IMR-90 (cell line): ENCODE measurements at regions not wholly inside any gene's neighbourhood (a gene's known extent, or its start where the extent isn't known, plus 50 kb on each side); places are given as distances from the start of the nearest gene placed in this dataset.

Experiments used
- ATAC-seq: fragments of 200-7000 bp; cut with Tn5 transposase; 2 replicates; pipeline ENCODE4 v1.9.1; 2020; ENCODE audit warnings: low read depth, mild to moderate bottlenecking, moderate library complexity
- BruUV-seq: library from RNA; stranded (reverse); fragments of 400-500 nt; replicated peaks from 2 replicates; lab custom pipeline; 2021; lab: Mats Ljungman, UMichigan
- CTCF ChIA-PET: fragments of 300-600 bp; formaldehyde crosslinking; extraction: SDS; loops from one replicate; lab custom pipeline; 2021; ENCODE audit warnings: antibody characterized with exemption; lab: Yijun Ruan, JAX
- POLR2A ChIA-PET: fragments of 300-600 bp; sonication (Branson Sonifier 250); formaldehyde crosslinking; loops from one replicate; lab custom pipeline; 2022; ENCODE audit warnings: antibody characterized with exemption; ENCODE audit not compliant: unreplicated experiment; lab: Charles Lee
- DNase-seq: peaks from one replicate; pipeline ENCODE4 v3.0.0; 2013
- H2AFZ ChIP-seq: replicated peaks from 2 replicates; pipeline ENCODE3; 2013; ENCODE audit warnings: low read length, mild to moderate bottlenecking; ENCODE audit not compliant: poor library complexity
- H2AK5ac ChIP-seq: 2 replicates; pipeline ENCODE4 v1.6.1; 2013; ENCODE audit warnings: low read depth, low read length, inconsistent platforms
- H2AK9ac ChIP-seq: replicated peaks from 2 replicates; pipeline ENCODE3; 2013; ENCODE audit warnings: mild to moderate bottlenecking, low read depth, low read length, moderate library complexity; ENCODE audit not compliant: poor library complexity
- H2BK120ac ChIP-seq: 2 replicates; pipeline ENCODE4 v1.6.1; 2013; ENCODE audit warnings: low read depth, low read length, inconsistent platforms
- H2BK15ac ChIP-seq: 3 replicates; pipeline ENCODE4 v1.6.1; 2013; ENCODE audit warnings: low read depth, low read length, inconsistent platforms
- H2BK20ac ChIP-seq: 2 replicates; pipeline ENCODE4 v1.6.1; 2013; ENCODE audit warnings: low read depth, mild to moderate bottlenecking, inconsistent platforms, low read length, moderate library complexity
- H2BK5ac ChIP-seq: 2 replicates; pipeline ENCODE4 v1.6.1; 2013; ENCODE audit warnings: mild to moderate bottlenecking, low read depth, low read length, inconsistent platforms; ENCODE audit not compliant: poor library complexity, severe bottlenecking
- H3K14ac ChIP-seq: replicated peaks from 2 replicates; pipeline ENCODE4 v1.6.1; 2013; ENCODE audit warnings: low read depth, low read length, inconsistent platforms
- H3K18ac ChIP-seq: 2 replicates; pipeline ENCODE4 v1.6.1; 2013; ENCODE audit warnings: low read depth, low read length, control low read depth
- H3K23ac ChIP-seq: 2 replicates; pipeline ENCODE4 v1.6.1; 2013; ENCODE audit warnings: low read depth, low read length, inconsistent platforms
- H3K27ac ChIP-seq: 2 replicates; pipeline ENCODE4 v1.5.1; 2013; ENCODE audit warnings: mild to moderate bottlenecking, control low read depth, low read length; ENCODE audit not compliant: insufficient read depth
- H3K27me3 ChIP-seq: 2 replicates; pipeline ENCODE4 v1.6.1; 2013; ENCODE audit warnings: low read length; ENCODE audit not compliant: control insufficient read depth, insufficient read depth
- H3K36me3 ChIP-seq: 2 replicates; pipeline ENCODE4 v1.6.1; 2013; ENCODE audit warnings: low read length, mixed read lengths; ENCODE audit not compliant: control insufficient read depth, insufficient read depth
- H3K4ac ChIP-seq: 2 replicates; pipeline ENCODE4 v1.6.1; 2013; ENCODE audit warnings: low read depth, low read length, inconsistent platforms
- H3K4me1 ChIP-seq: 2 replicates; pipeline ENCODE4 v1.6.1; 2013; ENCODE audit warnings: low read length, mixed read lengths; ENCODE audit not compliant: control insufficient read depth, insufficient read depth
- H3K4me2 ChIP-seq: 2 replicates; pipeline ENCODE4 v1.6.1; 2013; ENCODE audit warnings: low read depth, mild to moderate bottlenecking, control low read depth, low read length, moderate library complexity
- H3K4me3 ChIP-seq: 2 replicates; pipeline ENCODE4 v1.5.1; 2013; ENCODE audit warnings: low read depth, mild to moderate bottlenecking, control low read depth, low read length, moderate library complexity; ENCODE audit not compliant: insufficient read depth
- H3K56ac ChIP-seq: 2 replicates; pipeline ENCODE4 v1.6.1; 2013; ENCODE audit warnings: low read length, inconsistent platforms; ENCODE audit not compliant: insufficient read depth; ENCODE audit errors: extremely low read depth
- H3K79me1 ChIP-seq, 2 experiments: 2 replicates each; pipeline ENCODE4 v1.6.1; 2013; ENCODE audit warnings: low read length in 2 of 2, inconsistent platforms in 1 of 2, low read depth in 1 of 2
- H3K9ac ChIP-seq: 2 replicates; pipeline ENCODE4 v1.6.1; 2013; ENCODE audit warnings: low read depth, low read length, control low read depth
- H3K9me1 ChIP-seq: 2 replicates; pipeline ENCODE4 v1.6.1; 2013; ENCODE audit warnings: low read length, inconsistent platforms; ENCODE audit not compliant: insufficient read depth
- H3K9me3 ChIP-seq: 2 replicates; pipeline ENCODE4 v1.6.1; 2013; ENCODE audit warnings: low read length; ENCODE audit not compliant: control insufficient read depth, insufficient read depth
- H4K20me1 ChIP-seq: 2 replicates; pipeline ENCODE4 v1.6.1; 2013; ENCODE audit warnings: low read length, inconsistent platforms; ENCODE audit not compliant: insufficient read depth
- H4K5ac ChIP-seq: 2 replicates; pipeline ENCODE4 v1.6.1; 2013; ENCODE audit warnings: mild to moderate bottlenecking, low read depth, low read length, control low read depth
- H4K8ac ChIP-seq, 2 experiments: 2 replicates each; pipeline ENCODE4 v1.6.1; 2013; ENCODE audit warnings: low read depth in 2 of 2, low read length in 2 of 2, control low read depth in 1 of 2, inconsistent platforms in 1 of 2
- H4K91ac ChIP-seq: 2 replicates; pipeline ENCODE4 v1.6.1; 2013; ENCODE audit warnings: low read depth, low read length, inconsistent platforms; ENCODE audit not compliant: insufficient read depth
- BHLHE40 ChIP-seq: fragments of 150-350 bp; IDR thresholded peaks from 2 replicates; pipeline ENCODE4 v1.6.1; 2016; ENCODE audit warnings: mild to moderate bottlenecking, low read depth, low read length
- CEBPB ChIP-seq: IDR thresholded peaks from 2 replicates; pipeline ENCODE4 v1.6.1; 2012; ENCODE audit warnings: low read depth, low read length, improper control_type of control experiment
- CHD1 ChIP-seq: IDR thresholded peaks from 2 replicates; pipeline ENCODE4 v1.6.1; 2012; ENCODE audit warnings: low read depth, low read length, improper control_type of control experiment
- CTCF ChIP-seq: conservative IDR thresholded peaks from 2 replicates; pipeline ENCODE4 v1.5.1; 2012; ENCODE audit warnings: mild to moderate bottlenecking, low read depth, low read length, improper control_type of control experiment
- ELK1 ChIP-seq: fragments of 150-350 bp; IDR thresholded peaks from 2 replicates; pipeline ENCODE4 v1.6.1; 2016; ENCODE audit warnings: low read depth, mild to moderate bottlenecking, low read length, moderate library complexity, borderline replicate concordance
- FOS ChIP-seq: fragments of 150-350 bp; IDR thresholded peaks from 2 replicates; pipeline ENCODE4 v1.6.1; 2016; ENCODE audit warnings: low read depth, low read length
- MXI1 ChIP-seq: IDR thresholded peaks from 2 replicates; pipeline ENCODE4 v1.6.1; 2012; ENCODE audit warnings: low read depth, mild to moderate bottlenecking, low read length, moderate library complexity, borderline replicate concordance
- NFE2L2 ChIP-seq: fragments of 150-350 bp; IDR thresholded peaks from 2 replicates; pipeline ENCODE4 v1.6.1; 2016; ENCODE audit warnings: low read depth, mild to moderate bottlenecking, low read length
- POLR2A ChIP-seq: IDR thresholded peaks from 2 replicates; pipeline ENCODE4 v1.6.1; 2012; ENCODE audit warnings: mild to moderate bottlenecking, low read depth, low read length
- RAD21 ChIP-seq: IDR thresholded peaks from 2 replicates; pipeline ENCODE4 v1.6.1; 2012; ENCODE audit warnings: low read length, improper control_type of control experiment
- RCOR1 ChIP-seq: IDR thresholded peaks from 2 replicates; pipeline ENCODE4 v1.6.1; 2012; ENCODE audit warnings: mild to moderate bottlenecking, low read length, improper control_type of control experiment; ENCODE audit not compliant: insufficient replicate concordance
- SMC3 ChIP-seq: fragments of 150-350 bp; IDR thresholded peaks from 2 replicates; pipeline ENCODE4 v1.6.1; 2016; ENCODE audit warnings: low read depth, mild to moderate bottlenecking, antibody characterized with exemption, low read length, moderate library complexity
- USF2 ChIP-seq: fragments of 150-350 bp; IDR thresholded peaks from 2 replicates; pipeline ENCODE4 v1.6.1; 2017; ENCODE audit warnings: mild to moderate bottlenecking, antibody characterized with exemption, low read length, low read depth
- WGBS, 2 experiments: methylation state at CpG; one replicate each; pipeline versions ENCODE4 v1.1.5 to v1.1.7; 2013; ENCODE audit warnings: missing lambda C conversion rate in 2 of 2; ENCODE audit not compliant: insufficient read length in 1 of 2; ENCODE audit errors: extremely low coverage in 2 of 2; 5-methylcytosine and 5-hydroxymethylcytosine counted together
- dilution Hi-C: fragments of 300-500 bp; cut with HindIII; formaldehyde crosslinking; loops from one replicate; pipeline ENCODE4 v1.14.3; 2018; ENCODE audit warnings: low sequenced_read_pairs; ENCODE audit not compliant: unreplicated experiment
- in situ Hi-C: fragments of 300-500 bp; cut with MboI; formaldehyde crosslinking; loops from 3 replicates; pipeline ENCODE4 v1.14.3; 2019; ENCODE audit warnings: low sequenced_read_pairs, inconsistent platforms, mixed read lengths
- intact Hi-C: fragments of 100-400 bp; cut with micrococcal nuclease; formaldehyde crosslinking; loops from 2 replicates; pipeline ENCODE4 v1.10.0; 2022

GRCh38 chr10:128851281-128851680 is 615.8 kb upstream of the MGMT start:
- H2BK120ac ChIP-seq: no peak overlapping the region
- no CpG with 5 or more reads among the region's 2 CpGs for WGBS, 2 experiments
- TF ChIP-seq CTCF (no peak), ELK1 (no peak), CEBPB (no peak), FOS (no peak), RCOR1 (no peak), CHD1 (no peak), SMC3 (no peak), POLR2A (no peak), BHLHE40 (no peak), MXI1 (no peak), RAD21 (no peak), USF2 (no peak), NFE2L2 (no peak)
- no peak overlapping the region for H2AFZ ChIP-seq
- H3K27ac ChIP-seq: no peak overlapping the region
- no peaks in the 10 kb centered on the region for H3K9me1 ChIP-seq
- H4K20me1 ChIP-seq: no peaks in the 10 kb centered on the region
- H4K8ac ChIP-seq: no peak overlapping the region
- no peaks in the 10 kb centered on the region for H3K27me3 ChIP-seq
- no peak overlapping the region for H4K91ac ChIP-seq
- no peak overlapping the region for H3K14ac ChIP-seq
- no peaks in the 10 kb centered on the region for H3K4me1 ChIP-seq
- in situ Hi-C loops (no loop called here), dilution Hi-C loops (no loop called here), intact Hi-C loops (no loop called here)
- no peak overlapping the region for H3K9ac ChIP-seq
- H2AK9ac ChIP-seq: no peak overlapping the region
- no peak overlapping the region for H3K4ac ChIP-seq
- no peak overlapping the region for H3K4me2 ChIP-seq
- H2BK5ac ChIP-seq: no peak overlapping the region
- BruUV-seq: no TSS peak
- no peak for ATAC-seq
- no peak overlapping the region for H2BK15ac ChIP-seq
- H3K18ac ChIP-seq: no peak overlapping the region
- DNase-seq: no peak
- no peak overlapping the region for H3K23ac ChIP-seq
- no peaks in the 10 kb centered on the region for H3K36me3 ChIP-seq
- peaks cover 28% of the 10 kb centered on the region for H3K9me3 ChIP-seq
- ChIA-PET CTCF (no interaction called here), POLR2A (no interaction called here)
- no peak overlapping the region for H3K4me3 ChIP-seq
- H2BK20ac ChIP-seq: no peak overlapping the region
- H3K79me1 ChIP-seq: no peaks in the 10 kb centered on the region
- H3K56ac ChIP-seq: no peak overlapping the region
- no peak overlapping the region for H4K5ac ChIP-seq
- no peak overlapping the region for H2AK5ac ChIP-seq
